GM23338 (cell line): ENCODE measurements at regions not wholly inside any gene's neighbourhood (a gene's known extent, or its start where the extent isn't known, plus 50 kb on each side); places are given as distances from the start of the nearest gene placed in this dataset.

ENCODE experiments used
- ATAC-seq: fragments of 200-7000 bp; cut with Tn5 transposase; 3 replicates; pipeline ENCODE4 v1.9.1; 2020
- DNase-seq: peaks from one replicate; pipeline ENCODE4 v3.0.0-alpha.2; 2015; ENCODE audit warnings: low spot score
- H2AFZ ChIP-seq: fragments of 200-600 bp; sonication (generic); 2 replicates; pipeline ENCODE4 v1.8.0; 2016; ENCODE audit warnings: antibody characterized with exemption, mild to moderate bottlenecking, moderate library complexity
- H3F3A ChIP-seq: fragments of 200-600 bp; sonication (generic); replicated peaks from 2 replicates; pipeline ENCODE4 v1.8.0; 2017; ENCODE audit warnings: antibody characterized with exemption, mixed run types, low read depth
- H3K27ac ChIP-seq: fragments of 200-600 bp; sonication (generic); 2 replicates; pipeline ENCODE4 v1.6.1; 2016; ENCODE audit warnings: low read depth
- H3K27me3 ChIP-seq: fragments of 200-600 bp; sonication (generic); 2 replicates; pipeline ENCODE4 v1.8.0; 2016; ENCODE audit warnings: mild to moderate bottlenecking, mixed run types, moderate library complexity; ENCODE audit not compliant: insufficient read depth
- H3K36me3 ChIP-seq: fragments of 200-600 bp; sonication (generic); 2 replicates; pipeline ENCODE4 v1.8.0; 2016; ENCODE audit warnings: mild to moderate bottlenecking; ENCODE audit not compliant: insufficient read depth
- H3K4me1 ChIP-seq: fragments of 200-600 bp; sonication (generic); 2 replicates; pipeline ENCODE4 v1.8.0; 2016; ENCODE audit warnings: mild to moderate bottlenecking, moderate library complexity; ENCODE audit not compliant: insufficient read depth
- H3K4me2 ChIP-seq: fragments of 200-600 bp; sonication (generic); 2 replicates; pipeline ENCODE4 v1.7.1; 2017; ENCODE audit warnings: mixed run types
- H3K4me3 ChIP-seq: fragments of 200-600 bp; sonication (generic); 2 replicates; pipeline ENCODE4 v1.6.1; 2016; ENCODE audit warnings: mixed run types
- H3K79me2 ChIP-seq: fragments of 200-600 bp; sonication (generic); replicated peaks from 2 replicates; pipeline ENCODE4 v1.8.0; 2017; ENCODE audit warnings: mild to moderate bottlenecking; ENCODE audit not compliant: insufficient read depth
- H3K9me2 ChIP-seq: fragments of 200-600 bp; sonication (generic); 2 replicates; pipeline ENCODE4 v1.8.0; 2017; ENCODE audit not compliant: insufficient read depth
- H4K20me1 ChIP-seq: fragments of 200-600 bp; sonication (generic); replicated peaks from 2 replicates; pipeline ENCODE4 v1.8.0; 2017; ENCODE audit warnings: mild to moderate bottlenecking; ENCODE audit not compliant: insufficient read depth
- H3K27ac Mint-ChIP-seq: 2 replicates; pipeline ENCODE4 v1.8.0; 2020; ENCODE audit warnings: inconsistent platforms, mild to moderate bottlenecking, moderate library complexity, mixed read lengths
- H3K27me3 Mint-ChIP-seq: 3 replicates; pipeline ENCODE4 v1.8.0; 2022; ENCODE audit warnings: low read depth, mild to moderate bottlenecking, moderate library complexity, mixed read lengths, inconsistent platforms; ENCODE audit not compliant: insufficient read depth, poor library complexity
- H3K36me3 Mint-ChIP-seq: 3 replicates; pipeline ENCODE4 v1.8.0; 2021; ENCODE audit warnings: low read depth, mild to moderate bottlenecking, inconsistent platforms, moderate library complexity, mixed read lengths
- H3K4me1 Mint-ChIP-seq: 3 replicates; pipeline ENCODE4 v1.8.0; 2020; ENCODE audit warnings: mild to moderate bottlenecking, inconsistent platforms, mixed read lengths
- H3K4me3 Mint-ChIP-seq: 3 replicates; pipeline ENCODE4 v1.8.0; 2021; ENCODE audit warnings: moderate library complexity, mild to moderate bottlenecking, inconsistent platforms, mixed read lengths
- H3K9me3 Mint-ChIP-seq: 3 replicates; pipeline ENCODE4 v1.8.0; 2020; ENCODE audit warnings: moderate library complexity, mild to moderate bottlenecking, inconsistent platforms, mixed read lengths
- CREB1 ChIP-seq: fragments of 250-450 bp; sonication (Bioruptor Pico); IDR thresholded peaks from 2 replicates; pipeline ENCODE4 v1.5.0; 2020; ENCODE audit warnings: low read depth, mild to moderate bottlenecking, moderate library complexity
- EZH2 ChIP-seq: fragments of 200-600 bp; sonication (generic); IDR thresholded peaks from one replicate; pipeline ENCODE4 v1.8.0; 2017; ENCODE audit warnings: antibody characterized with exemption, mild to moderate bottlenecking, low read depth; ENCODE audit not compliant: unreplicated experiment
- EZH2phosphoT487 ChIP-seq: fragments of 200-600 bp; sonication (generic); IDR thresholded peaks from one replicate; pipeline ENCODE4 v1.8.1; 2018; ENCODE audit warnings: antibody characterized with exemption; ENCODE audit not compliant: unreplicated experiment
- JUNB ChIP-seq: IDR thresholded peaks from one replicate; pipeline ENCODE4 v1.6.1; 2016; ENCODE audit warnings: antibody characterized with exemption; ENCODE audit not compliant: unreplicated experiment
- NANOG ChIP-seq: IDR thresholded peaks from 2 replicates; pipeline ENCODE4 v1.6.1; 2016; ENCODE audit warnings: antibody characterized with exemption, borderline replicate concordance
- POLR2AphosphoS5 ChIP-seq: IDR thresholded peaks from 2 replicates; pipeline ENCODE4 v1.6.1; 2016; ENCODE audit warnings: antibody characterized with exemption, low read depth
- STAT1 ChIP-seq: IDR thresholded peaks from one replicate; pipeline ENCODE4 v1.6.1; 2016; ENCODE audit warnings: antibody characterized with exemption; ENCODE audit not compliant: unreplicated experiment
- ZNF114 ChIP-seq: fragments of 250-450 bp; sonication (Bioruptor Pico); IDR thresholded peaks from 2 replicates; pipeline ENCODE4 v1.5.0; 2020; ENCODE audit warnings: mild to moderate bottlenecking, moderate library complexity
- ZNF331 ChIP-seq: fragments of 250-450 bp; sonication (Bioruptor Pico); IDR thresholded peaks from 2 replicates; pipeline ENCODE4 v1.5.0; 2020; ENCODE audit warnings: low read depth, mild to moderate bottlenecking, moderate library complexity
- TF ChIP-seq, protein P1 (sequence below): IDR thresholded peaks from one replicate; pipeline ENCODE4 v1.6.1; 2018; ENCODE audit warnings: antibody characterized with exemption; ENCODE audit not compliant: unreplicated experiment
- TF ChIP-seq, protein P2 (sequence below): fragments of 250-450 bp; sonication (Bioruptor Pico); IDR thresholded peaks from 2 replicates; pipeline ENCODE4 v1.5.0; 2020; ENCODE audit warnings: mild to moderate bottlenecking, moderate library complexity
- TF ChIP-seq, protein P3 (sequence below): IDR thresholded peaks from 2 replicates; pipeline ENCODE4 v1.6.1; 2016; ENCODE audit warnings: antibody characterized with exemption
- TF ChIP-seq, protein P4 (sequence below), 2 experiments: fragments of 200-600 bp in 1 of 2; sonication (generic) in 1 of 2; conservative IDR thresholded peaks; 2 replicates each; pipeline versions ENCODE4 v1.5.1 to v1.6.1; 2016 to 2017; ENCODE audit warnings: antibody characterized with exemption in 2 of 2, low read depth in 2 of 2, mild to moderate bottlenecking in 2 of 2, moderate library complexity in 1 of 2

DNA sequence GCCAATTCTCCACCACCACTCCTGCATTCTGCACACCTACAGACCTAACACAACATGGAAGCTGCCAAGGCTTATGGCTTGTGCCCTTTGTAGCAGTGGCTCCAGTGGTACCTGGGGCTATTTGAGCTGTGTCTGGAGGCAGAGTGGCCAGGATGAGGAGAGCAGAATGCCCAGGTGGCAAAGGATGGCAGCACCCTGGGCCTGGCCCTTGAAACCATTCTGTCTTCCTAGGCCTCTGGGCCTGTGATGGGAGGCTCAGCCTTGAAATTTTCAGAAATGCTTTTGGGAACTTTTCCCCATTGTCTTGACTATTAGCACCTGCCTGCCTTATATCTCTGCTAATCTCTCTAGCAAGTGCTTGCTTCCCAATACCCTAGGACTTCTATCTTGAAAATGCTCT, 241.7 kb downstream of the TMEM167A start:
- Histone ChIP-seq H3K27me3 (no peaks in the 10 kb centered on the region), H3F3A (no peaks in the 10 kb centered on the region), H3K4me1 (peaks cover 27% of the 10 kb centered on the region), H3K36me3 (peaks cover 16% of the 10 kb centered on the region; the same call in 1 of the 2 replicates), H4K20me1 (no peaks in the 10 kb centered on the region), H3K9me2 (no peaks in the 10 kb centered on the region; the same call in 1 of the 2 replicates), H3K4me2 (no peak overlapping the region), H2AFZ (no peak overlapping the region), H3K79me2 (no peaks in the 10 kb centered on the region), H3K4me3 (no peak overlapping the region), H3K27ac (no peak overlapping the region)
- Mint-ChIP-seq H3K4me3 (no peak overlapping the region), H3K4me1 (peaks cover 25% of the 10 kb centered on the region), H3K27ac (0 out of 2 replicates have a peak overlapping the region, but pooled peaks have one; percentile 30), H3K36me3 (peaks cover 37% of the 10 kb centered on the region), H3K9me3 (peaks cover 37% of the 10 kb centered on the region), H3K27me3 (no peaks in the 10 kb centered on the region)
- no peak for ATAC-seq
- no peak for TF ChIP-seq CREB1 (CRISPR knock-in tag)
- TF ChIP-seq, protein P1, sequence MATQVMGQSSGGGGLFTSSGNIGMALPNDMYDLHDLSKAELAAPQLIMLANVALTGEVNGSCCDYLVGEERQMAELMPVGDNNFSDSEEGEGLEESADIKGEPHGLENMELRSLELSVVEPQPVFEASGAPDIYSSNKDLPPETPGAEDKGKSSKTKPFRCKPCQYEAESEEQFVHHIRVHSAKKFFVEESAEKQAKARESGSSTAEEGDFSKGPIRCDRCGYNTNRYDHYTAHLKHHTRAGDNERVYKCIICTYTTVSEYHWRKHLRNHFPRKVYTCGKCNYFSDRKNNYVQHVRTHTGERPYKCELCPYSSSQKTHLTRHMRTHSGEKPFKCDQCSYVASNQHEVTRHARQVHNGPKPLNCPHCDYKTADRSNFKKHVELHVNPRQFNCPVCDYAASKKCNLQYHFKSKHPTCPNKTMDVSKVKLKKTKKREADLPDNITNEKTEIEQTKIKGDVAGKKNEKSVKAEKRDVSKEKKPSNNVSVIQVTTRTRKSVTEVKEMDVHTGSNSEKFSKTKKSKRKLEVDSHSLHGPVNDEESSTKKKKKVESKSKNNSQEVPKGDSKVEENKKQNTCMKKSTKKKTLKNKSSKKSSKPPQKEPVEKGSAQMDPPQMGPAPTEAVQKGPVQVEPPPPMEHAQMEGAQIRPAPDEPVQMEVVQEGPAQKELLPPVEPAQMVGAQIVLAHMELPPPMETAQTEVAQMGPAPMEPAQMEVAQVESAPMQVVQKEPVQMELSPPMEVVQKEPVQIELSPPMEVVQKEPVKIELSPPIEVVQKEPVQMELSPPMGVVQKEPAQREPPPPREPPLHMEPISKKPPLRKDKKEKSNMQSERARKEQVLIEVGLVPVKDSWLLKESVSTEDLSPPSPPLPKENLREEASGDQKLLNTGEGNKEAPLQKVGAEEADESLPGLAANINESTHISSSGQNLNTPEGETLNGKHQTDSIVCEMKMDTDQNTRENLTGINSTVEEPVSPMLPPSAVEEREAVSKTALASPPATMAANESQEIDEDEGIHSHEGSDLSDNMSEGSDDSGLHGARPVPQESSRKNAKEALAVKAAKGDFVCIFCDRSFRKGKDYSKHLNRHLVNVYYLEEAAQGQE = no peak
- no peak for TF ChIP-seq STAT1
- TF ChIP-seq ZNF114 (CRISPR knock-in tag) = no peak
- TF ChIP-seq JUNB = no peak
- no peak for TF ChIP-seq EZH2phosphoT487
- no peak for TF ChIP-seq ZNF331
- TF ChIP-seq, protein P2, sequence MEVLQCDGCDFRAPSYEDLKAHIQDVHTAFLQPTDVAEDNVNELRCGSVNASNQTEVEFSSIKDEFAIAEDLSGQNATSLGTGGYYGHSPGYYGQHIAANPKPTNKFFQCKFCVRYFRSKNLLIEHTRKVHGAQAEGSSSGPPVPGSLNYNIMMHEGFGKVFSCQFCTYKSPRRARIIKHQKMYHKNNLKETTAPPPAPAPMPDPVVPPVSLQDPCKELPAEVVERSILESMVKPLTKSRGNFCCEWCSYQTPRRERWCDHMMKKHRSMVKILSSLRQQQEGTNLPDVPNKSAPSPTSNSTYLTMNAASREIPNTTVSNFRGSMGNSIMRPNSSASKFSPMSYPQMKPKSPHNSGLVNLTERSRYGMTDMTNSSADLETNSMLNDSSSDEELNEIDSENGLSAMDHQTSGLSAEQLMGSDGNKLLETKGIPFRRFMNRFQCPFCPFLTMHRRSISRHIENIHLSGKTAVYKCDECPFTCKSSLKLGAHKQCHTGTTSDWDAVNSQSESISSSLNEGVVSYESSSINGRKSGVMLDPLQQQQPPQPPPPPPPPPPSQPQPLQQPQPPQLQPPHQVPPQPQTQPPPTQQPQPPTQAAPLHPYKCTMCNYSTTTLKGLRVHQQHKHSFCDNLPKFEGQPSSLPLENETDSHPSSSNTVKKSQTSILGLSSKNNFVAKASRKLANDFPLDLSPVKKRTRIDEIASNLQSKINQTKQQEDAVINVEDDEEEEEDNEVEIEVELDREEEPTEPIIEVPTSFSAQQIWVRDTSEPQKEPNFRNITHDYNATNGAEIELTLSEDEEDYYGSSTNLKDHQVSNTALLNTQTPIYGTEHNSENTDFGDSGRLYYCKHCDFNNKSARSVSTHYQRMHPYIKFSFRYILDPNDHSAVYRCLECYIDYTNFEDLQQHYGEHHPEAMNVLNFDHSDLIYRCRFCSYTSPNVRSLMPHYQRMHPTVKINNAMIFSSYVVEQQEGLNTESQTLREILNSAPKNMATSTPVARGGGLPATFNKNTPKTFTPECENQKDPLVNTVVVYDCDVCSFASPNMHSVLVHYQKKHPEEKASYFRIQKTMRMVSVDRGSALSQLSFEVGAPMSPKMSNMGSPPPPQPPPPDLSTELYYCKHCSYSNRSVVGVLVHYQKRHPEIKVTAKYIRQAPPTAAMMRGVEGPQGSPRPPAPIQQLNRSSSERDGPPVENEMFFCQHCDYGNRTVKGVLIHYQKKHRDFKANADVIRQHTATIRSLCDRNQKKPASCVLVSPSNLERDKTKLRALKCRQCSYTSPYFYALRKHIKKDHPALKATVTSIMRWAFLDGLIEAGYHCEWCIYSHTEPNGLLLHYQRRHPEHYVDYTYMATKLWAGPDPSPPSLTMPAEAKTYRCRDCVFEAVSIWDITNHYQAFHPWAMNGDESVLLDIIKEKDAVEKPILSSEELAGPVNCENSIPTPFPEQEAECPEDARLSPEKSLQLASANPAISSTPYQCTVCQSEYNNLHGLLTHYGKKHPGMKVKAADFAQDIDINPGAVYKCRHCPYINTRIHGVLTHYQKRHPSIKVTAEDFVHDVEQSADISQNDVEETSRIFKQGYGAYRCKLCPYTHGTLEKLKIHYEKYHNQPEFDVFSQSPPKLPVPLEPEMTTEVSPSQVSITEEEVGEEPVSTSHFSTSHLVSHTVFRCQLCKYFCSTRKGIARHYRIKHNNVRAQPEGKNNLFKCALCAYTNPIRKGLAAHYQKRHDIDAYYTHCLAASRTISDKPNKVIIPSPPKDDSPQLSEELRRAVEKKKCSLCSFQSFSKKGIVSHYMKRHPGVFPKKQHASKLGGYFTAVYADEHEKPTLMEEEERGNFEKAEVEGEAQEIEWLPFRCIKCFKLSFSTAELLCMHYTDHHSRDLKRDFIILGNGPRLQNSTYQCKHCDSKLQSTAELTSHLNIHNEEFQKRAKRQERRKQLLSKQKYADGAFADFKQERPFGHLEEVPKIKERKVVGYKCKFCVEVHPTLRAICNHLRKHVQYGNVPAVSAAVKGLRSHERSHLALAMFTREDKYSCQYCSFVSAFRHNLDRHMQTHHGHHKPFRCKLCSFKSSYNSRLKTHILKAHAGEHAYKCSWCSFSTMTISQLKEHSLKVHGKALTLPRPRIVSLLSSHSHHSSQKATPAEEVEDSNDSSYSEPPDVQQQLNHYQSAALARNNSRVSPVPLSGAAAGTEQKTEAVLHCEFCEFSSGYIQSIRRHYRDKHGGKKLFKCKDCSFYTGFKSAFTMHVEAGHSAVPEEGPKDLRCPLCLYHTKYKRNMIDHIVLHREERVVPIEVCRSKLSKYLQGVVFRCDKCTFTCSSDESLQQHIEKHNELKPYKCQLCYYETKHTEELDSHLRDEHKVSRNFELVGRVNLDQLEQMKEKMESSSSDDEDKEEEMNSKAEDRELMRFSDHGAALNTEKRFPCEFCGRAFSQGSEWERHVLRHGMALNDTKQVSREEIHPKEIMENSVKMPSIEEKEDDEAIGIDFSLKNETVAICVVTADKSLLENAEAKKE (CRISPR knock-in tag) = no peak
- no peak for TF ChIP-seq POLR2AphosphoS5
- no peak for TF ChIP-seq EZH2
- no peak for TF ChIP-seq NANOG
- TF ChIP-seq, protein P3, sequence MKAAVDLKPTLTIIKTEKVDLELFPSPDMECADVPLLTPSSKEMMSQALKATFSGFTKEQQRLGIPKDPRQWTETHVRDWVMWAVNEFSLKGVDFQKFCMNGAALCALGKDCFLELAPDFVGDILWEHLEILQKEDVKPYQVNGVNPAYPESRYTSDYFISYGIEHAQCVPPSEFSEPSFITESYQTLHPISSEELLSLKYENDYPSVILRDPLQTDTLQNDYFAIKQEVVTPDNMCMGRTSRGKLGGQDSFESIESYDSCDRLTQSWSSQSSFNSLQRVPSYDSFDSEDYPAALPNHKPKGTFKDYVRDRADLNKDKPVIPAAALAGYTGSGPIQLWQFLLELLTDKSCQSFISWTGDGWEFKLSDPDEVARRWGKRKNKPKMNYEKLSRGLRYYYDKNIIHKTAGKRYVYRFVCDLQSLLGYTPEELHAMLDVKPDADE = no peak
- TF ChIP-seq, protein P4, sequence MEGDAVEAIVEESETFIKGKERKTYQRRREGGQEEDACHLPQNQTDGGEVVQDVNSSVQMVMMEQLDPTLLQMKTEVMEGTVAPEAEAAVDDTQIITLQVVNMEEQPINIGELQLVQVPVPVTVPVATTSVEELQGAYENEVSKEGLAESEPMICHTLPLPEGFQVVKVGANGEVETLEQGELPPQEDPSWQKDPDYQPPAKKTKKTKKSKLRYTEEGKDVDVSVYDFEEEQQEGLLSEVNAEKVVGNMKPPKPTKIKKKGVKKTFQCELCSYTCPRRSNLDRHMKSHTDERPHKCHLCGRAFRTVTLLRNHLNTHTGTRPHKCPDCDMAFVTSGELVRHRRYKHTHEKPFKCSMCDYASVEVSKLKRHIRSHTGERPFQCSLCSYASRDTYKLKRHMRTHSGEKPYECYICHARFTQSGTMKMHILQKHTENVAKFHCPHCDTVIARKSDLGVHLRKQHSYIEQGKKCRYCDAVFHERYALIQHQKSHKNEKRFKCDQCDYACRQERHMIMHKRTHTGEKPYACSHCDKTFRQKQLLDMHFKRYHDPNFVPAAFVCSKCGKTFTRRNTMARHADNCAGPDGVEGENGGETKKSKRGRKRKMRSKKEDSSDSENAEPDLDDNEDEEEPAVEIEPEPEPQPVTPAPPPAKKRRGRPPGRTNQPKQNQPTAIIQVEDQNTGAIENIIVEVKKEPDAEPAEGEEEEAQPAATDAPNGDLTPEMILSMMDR (conservative IDR thresholded peaks at IDR 0.05; ENCODE audit: low read depth in 2 of 2) = no peak
- DNase-seq = no peak
